Calu3 (cell line): ENCODE measurements at regions not wholly inside any gene's neighbourhood (a gene's known extent, or its start where the extent isn't known, plus 50 kb on each side); places are given as distances from the start of the nearest gene placed in this dataset.

ENCODE experiments used
- BruUV-seq: library from RNA; stranded (reverse); fragments of 400-500 nt; replicated peaks from 2 replicates; lab custom pipeline; 2021; lab: Mats Ljungman, UMichigan
- CTCF ChIA-PET: fragments of 300-600 bp; sonication (Branson Sonifier 250); formaldehyde crosslinking; loops from one replicate; lab custom pipeline; 2022; ENCODE audit warnings: antibody characterized with exemption; lab: Charles Lee
- DNase-seq: peaks from one replicate; pipeline ENCODE4 v3.0.0; 2022
- H3K27ac Mint-ChIP-seq: one replicate; pipeline ENCODE4 v1.8.0; 2022; ENCODE audit warnings: mixed read lengths; ENCODE audit not compliant: unreplicated experiment
- H3K27me3 Mint-ChIP-seq: one replicate; pipeline ENCODE4 v1.8.0; 2022; ENCODE audit warnings: mixed read lengths; ENCODE audit not compliant: unreplicated experiment
- H3K36me3 Mint-ChIP-seq: one replicate; pipeline ENCODE4 v1.8.0; 2022; ENCODE audit warnings: mild to moderate bottlenecking, moderate library complexity, mixed read lengths; ENCODE audit not compliant: insufficient read depth, unreplicated experiment
- H3K4me1 Mint-ChIP-seq: one replicate; pipeline ENCODE4 v1.8.0; 2022; ENCODE audit warnings: mild to moderate bottlenecking, low read depth, mixed read lengths; ENCODE audit not compliant: unreplicated experiment
- H3K4me3 Mint-ChIP-seq: one replicate; pipeline ENCODE4 v1.8.0; 2022; ENCODE audit warnings: mild to moderate bottlenecking, low read depth, moderate library complexity, mixed read lengths; ENCODE audit not compliant: unreplicated experiment
- H3K9me3 Mint-ChIP-seq: one replicate; pipeline ENCODE4 v1.8.0; 2022; ENCODE audit warnings: low read depth, mixed read lengths; ENCODE audit not compliant: unreplicated experiment
- CTCF ChIP-seq: fragments of 200-600 bp; IDR thresholded peaks from one replicate; pipeline ENCODE4 v1.8.0; 2022; ENCODE audit warnings: antibody characterized with exemption; ENCODE audit not compliant: unreplicated experiment
- intact Hi-C: fragments of 100-400 bp; cut with micrococcal nuclease; formaldehyde crosslinking; loops from one replicate; pipeline ENCODE4 v1.10.0; 2022; ENCODE audit not compliant: unreplicated experiment

GRCh38 chr2:236982693-236983455 lies 102.8 kb upstream of the COPS8 start:
- no peaks in the 10 kb centered on the region for H3K27me3 Mint-ChIP-seq
- peaks cover 18% of the 10 kb centered on the region for H3K4me1 Mint-ChIP-seq
- no peaks in the 10 kb centered on the region for H3K36me3 Mint-ChIP-seq
- H3K9me3 Mint-ChIP-seq, result peaks cover 3% of the 10 kb centered on the region
- no peak for TF ChIP-seq CTCF
- no peak for DNase-seq
- CTCF ChIA-PET, result no interaction called here
- BruUV-seq, result no TSS peak
- H3K27ac Mint-ChIP-seq, result no peak overlapping the region
- intact Hi-C loops, result no loop called here
- H3K4me3 Mint-ChIP-seq, result no peak overlapping the region

DNA sequence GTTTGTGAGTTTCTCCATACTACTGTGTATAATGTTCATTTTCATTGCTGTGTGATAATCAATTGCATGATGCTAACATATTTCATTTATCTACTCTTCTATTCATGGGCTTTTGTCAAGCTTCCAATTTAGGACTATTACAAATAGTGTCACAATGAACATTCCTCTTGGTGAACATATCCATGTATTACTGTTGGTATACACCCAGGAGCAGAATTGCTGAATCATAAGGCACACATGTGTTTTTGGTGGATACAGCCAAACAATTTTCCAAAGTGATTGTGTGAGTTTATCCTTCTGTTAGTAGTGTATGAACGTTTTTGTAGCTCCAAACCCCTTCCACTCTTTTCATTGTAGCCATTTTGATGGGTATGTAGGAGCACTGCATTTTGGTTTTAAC lies 101.6 kb upstream of the COPS8 start:
- no peak overlapping the region for H3K27ac Mint-ChIP-seq
- peaks cover 3% of the 10 kb centered on the region for H3K9me3 Mint-ChIP-seq
- peaks cover 29% of the 10 kb centered on the region for H3K4me1 Mint-ChIP-seq
- H3K4me3 Mint-ChIP-seq, result no peak overlapping the region
- intact Hi-C loops, result no loop called here
- no peaks in the 10 kb centered on the region for H3K36me3 Mint-ChIP-seq
- no TSS peak for BruUV-seq
- H3K27me3 Mint-ChIP-seq, result no peaks in the 10 kb centered on the region
- no peak for DNase-seq
- CTCF ChIA-PET, result no interaction called here
- no peak for TF ChIP-seq CTCF

- intact Hi-C loops, result no loop called here
- CTCF ChIA-PET, result no interaction called here
- no peak for DNase-seq
- H3K27me3 Mint-ChIP-seq, result no peaks in the 10 kb centered on the region
- H3K27ac Mint-ChIP-seq, result no peak overlapping the region
- H3K36me3 Mint-ChIP-seq, result no peaks in the 10 kb centered on the region
- no peak for TF ChIP-seq CTCF
- peaks cover 3% of the 10 kb centered on the region for H3K9me3 Mint-ChIP-seq
- H3K4me3 Mint-ChIP-seq, result no peak overlapping the region
- BruUV-seq, result no TSS peak
- peaks cover 33% of the 10 kb centered on the region for H3K4me1 Mint-ChIP-seq
These were observed 99.8 kb upstream of the COPS8 start for GRCh38 chr2:236985761-236986339.

DNA sequence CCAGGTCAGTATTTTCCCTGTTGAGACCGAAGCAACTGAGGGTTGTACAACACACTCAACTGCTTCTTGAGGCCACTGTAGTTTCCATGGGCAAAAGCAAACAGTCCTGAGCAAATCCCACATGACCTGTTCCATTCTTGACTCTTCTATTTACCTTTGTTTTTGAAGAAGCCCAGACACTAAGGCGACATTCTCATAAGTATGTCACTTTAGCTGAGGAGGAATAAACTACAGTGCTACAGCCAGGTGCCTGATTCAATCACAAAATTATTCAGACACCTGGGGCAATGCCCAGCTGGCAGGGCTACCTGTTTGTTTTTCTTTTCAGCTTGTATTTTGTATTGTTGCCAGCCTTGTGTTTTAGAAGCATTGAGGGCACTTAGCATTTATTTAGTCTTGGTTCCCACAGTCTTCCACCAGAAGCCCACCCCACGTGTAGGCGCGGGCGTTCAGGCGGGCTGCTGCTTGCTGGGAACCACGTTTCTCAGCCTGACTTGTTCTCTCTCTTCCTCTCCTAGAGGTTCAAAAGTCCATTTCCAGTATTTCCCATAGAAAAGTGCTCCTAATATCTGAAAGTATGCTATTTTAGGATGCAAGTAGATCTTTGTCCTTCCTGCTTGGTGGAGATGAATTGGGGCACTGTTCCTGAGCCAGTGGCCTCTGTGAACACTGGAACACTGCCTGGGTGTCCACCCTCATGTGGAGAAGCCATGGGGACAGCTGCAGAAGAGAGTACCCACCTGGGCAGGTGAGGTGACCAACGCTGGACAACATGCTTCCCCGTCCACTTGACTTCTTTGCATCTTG lies 99.0 kb upstream of the COPS8 start:
- peaks cover 3% of the 10 kb centered on the region for H3K9me3 Mint-ChIP-seq
- CTCF ChIA-PET, result no interaction called here
- BruUV-seq, result no TSS peak
- DNase-seq, result no peak
- H3K36me3 Mint-ChIP-seq, result no peaks in the 10 kb centered on the region
- peaks cover 42% of the 10 kb centered on the region for H3K4me1 Mint-ChIP-seq
- intact Hi-C loops, result no loop called here
- H3K4me3 Mint-ChIP-seq, result no peak overlapping the region
- no peak for TF ChIP-seq CTCF
- H3K27ac Mint-ChIP-seq, result no peak overlapping the region
- H3K27me3 Mint-ChIP-seq, result no peaks in the 10 kb centered on the region
